CD14-positive monocyte (primary cell): ENCODE measurements at regions not wholly inside any gene's neighbourhood (a gene's known extent, or its start where the extent isn't known, plus 50 kb on each side); places are given as distances from the start of the nearest gene placed in this dataset.
A peak's percentile ranks its signal among the peaks of the same experiment; 100 is the strongest.

ENCODE experiments used
- DNase-seq, 3 donors: peaks; one replicate each; pipeline ENCODE4 v3.0.0-alpha.2; 2011 to 2022
- H2AFZ ChIP-seq: 2 replicates; pipeline ENCODE4 v1.6.0; 2012; ENCODE audit warnings: mild to moderate bottlenecking, low read depth, low read length, inconsistent platforms; ENCODE audit not compliant: insufficient read depth, poor library complexity, severe bottlenecking
- H3K27ac ChIP-seq, 2 donors: 1 replicate in 1 of 2; 2 replicates in 1 of 2; pipeline ENCODE4 v1.5.1; 2012 to 2013; ENCODE audit warnings: low read length in 2 of 2, control low read depth in 1 of 2, inconsistent platforms in 1 of 2, low read depth in 1 of 2, mild to moderate bottlenecking in 1 of 2
- H3K27me3 ChIP-seq, 2 donors: one replicate each; pipeline versions ENCODE4 v1.6.0 to v1.6.1; 2011 to 2013; ENCODE audit warnings: low read length in 2 of 2; ENCODE audit not compliant: control insufficient read depth in 2 of 2, insufficient read depth in 2 of 2
- H3K36me3 ChIP-seq, 2 donors: replicated peaks in 1 of 2; 1 replicate in 1 of 2; 2 replicates in 1 of 2; pipeline versions ENCODE4 v1.5.1 to v1.6.1; 2012 to 2013; ENCODE audit warnings: low read length in 2 of 2, control low read depth in 1 of 2, inconsistent platforms in 1 of 2, mild to moderate bottlenecking in 1 of 2; ENCODE audit not compliant: insufficient read depth in 2 of 2, control insufficient read depth in 1 of 2
- H3K4me1 ChIP-seq, 2 donors: 1 replicate in 1 of 2; 2 replicates in 1 of 2; pipeline versions ENCODE4 v1.5.1 to v1.6.1; 2012 to 2013; ENCODE audit warnings: low read length in 2 of 2, control low read depth in 1 of 2, inconsistent platforms in 1 of 2, mild to moderate bottlenecking in 1 of 2, moderate library complexity in 1 of 2; ENCODE audit not compliant: insufficient read depth in 2 of 2, control insufficient read depth in 1 of 2
- H3K4me2 ChIP-seq: replicated peaks from 2 replicates; pipeline ENCODE3; 2012; ENCODE audit warnings: low read length, moderate library complexity, mild to moderate bottlenecking; ENCODE audit not compliant: poor library complexity, severe bottlenecking; ENCODE audit errors: extremely low read depth
- H3K4me3 ChIP-seq, 3 experiments: fragments of 200-600 bp in 1 of 3; sonication (generic) in 1 of 3; replicated peaks in 1 of 3; 1 replicate in 2 of 3; 2 replicates in 1 of 3; pipeline ENCODE4 v1.5.1; 2011 to 2013; ENCODE audit warnings: low read length in 3 of 3, mild to moderate bottlenecking in 3 of 3, control low read depth in 2 of 3, low read depth in 2 of 3, inconsistent platforms in 1 of 3, moderate library complexity in 1 of 3
- H3K79me2 ChIP-seq: 2 replicates; pipeline ENCODE4 v1.6.0; 2012; ENCODE audit warnings: mild to moderate bottlenecking, control low read depth, inconsistent platforms, low read length, moderate library complexity; ENCODE audit not compliant: insufficient read depth
- H3K9ac ChIP-seq: 2 replicates; pipeline ENCODE4 v1.6.0; 2017; ENCODE audit warnings: low read length, mild to moderate bottlenecking; ENCODE audit not compliant: insufficient read depth, poor library complexity, severe bottlenecking
- H3K9me3 ChIP-seq, 2 donors: replicated peaks in 1 of 2; 1 replicate in 1 of 2; 2 replicates in 1 of 2; pipeline versions ENCODE4 v1.5.1 to v1.6.1; 2012 to 2013; ENCODE audit warnings: low read length in 2 of 2, control low read depth in 1 of 2; ENCODE audit not compliant: control insufficient read depth in 1 of 2, insufficient read depth in 1 of 2
- H4K20me1 ChIP-seq: 2 replicates; pipeline ENCODE4 v1.6.0; 2012; ENCODE audit warnings: mild to moderate bottlenecking, low read length, control low read depth, moderate library complexity; ENCODE audit not compliant: insufficient read depth
- H3K27ac Mint-ChIP-seq, 7 donors: one replicate each; pipeline ENCODE4 v1.8.0; 2020; ENCODE audit warnings: mild to moderate bottlenecking in 7 of 7, mixed read lengths in 7 of 7, moderate library complexity in 6 of 7, inconsistent platforms in 2 of 7
- H3K27me3 Mint-ChIP-seq, 3 donors: one replicate each; pipeline ENCODE4 v1.8.0; 2021 to 2022; ENCODE audit warnings: low read depth in 3 of 3, mild to moderate bottlenecking in 3 of 3, mixed read lengths in 3 of 3, moderate library complexity in 3 of 3, inconsistent platforms in 1 of 3
- H3K36me3 Mint-ChIP-seq, 2 donors: one replicate each; pipeline ENCODE4 v1.8.0; 2020; ENCODE audit warnings: mixed read lengths in 2 of 2, inconsistent platforms in 1 of 2, mild to moderate bottlenecking in 1 of 2
- H3K4me1 Mint-ChIP-seq: one replicate; pipeline ENCODE4 v1.8.0; 2020; ENCODE audit warnings: mild to moderate bottlenecking, mixed read lengths
- H3K4me3 Mint-ChIP-seq, 2 donors: one replicate each; pipeline ENCODE4 v1.8.0; 2020; ENCODE audit warnings: mild to moderate bottlenecking in 2 of 2, mixed read lengths in 2 of 2, moderate library complexity in 1 of 2
- H3K9me3 Mint-ChIP-seq, 7 donors: one replicate each; pipeline ENCODE4 v1.8.0; 2020 to 2022; ENCODE audit warnings: mixed read lengths in 7 of 7, mild to moderate bottlenecking in 6 of 7, moderate library complexity in 6 of 7, inconsistent platforms in 2 of 7
- CTCF ChIP-seq: fragments of 200-600 bp; IDR thresholded peaks from one replicate; pipeline ENCODE4 v1.8.0; 2022; ENCODE audit warnings: antibody characterized with exemption, mild to moderate bottlenecking
- WGBS: methylation state at CpG from one replicate; pipeline ENCODE4 v1.1.5; 2013; ENCODE audit warnings: missing lambda C conversion rate; ENCODE audit not compliant: insufficient coverage; 5-methylcytosine and 5-hydroxymethylcytosine counted together
- intact Hi-C, 2 donors: fragments of 100-400 bp; cut with micrococcal nuclease; formaldehyde crosslinking; loops; one replicate each; pipeline versions ENCODE4 v1.15.0 to v1.15.1; 2023

GRCh38 chr2:14551069-14551468 lies 81.4 kb upstream of the LRATD1 start:
- Mint-ChIP-seq H3K4me3 (no peak overlapping the region), H3K4me1 (no peaks in the 10 kb centered on the region), H3K36me3 (no peaks in the 10 kb centered on the region), H3K27ac (peak overlapping the region in 1 of 7 donors; percentile 26), H3K27me3 (no peaks in the 10 kb centered on the region), H3K9me3 (peaks cover 0 to 5% (median 0%) of the 10 kb centered on the region in 7 donors)
- Histone ChIP-seq H3K27me3 (no peaks in the 10 kb centered on the region), H3K4me3 (no peak overlapping the region), H3K4me2 (no peak overlapping the region), H4K20me1 (no peaks in the 10 kb centered on the region), H3K9me3 (no peaks in the 10 kb centered on the region), H3K9ac (no peak overlapping the region), H3K36me3 (no peaks in the 10 kb centered on the region), H3K79me2 (no peaks in the 10 kb centered on the region), H3K4me1 (no peaks in the 10 kb centered on the region), H3K27ac (no peak overlapping the region), H2AFZ (no peak overlapping the region)
- no peak for DNase-seq
- intact Hi-C loops: no loop called here
- no peak for TF ChIP-seq CTCF
- WGBS: 83% methylated on average over 1 of the region's 3 CpGs

- H3K27ac Mint-ChIP-seq: no peak overlapping the region
- peaks cover 0 to 5% (median 0%) of the 10 kb centered on the region in 7 donors for H3K9me3 Mint-ChIP-seq
- Histone ChIP-seq H3K36me3 (no peaks in the 10 kb centered on the region), H2AFZ (no peak overlapping the region), H3K79me2 (no peaks in the 10 kb centered on the region), H3K9ac (no peak overlapping the region), H3K4me3 (no peak overlapping the region), H3K27me3 (no peaks in the 10 kb centered on the region), H3K4me2 (no peak overlapping the region), H3K27ac (no peak overlapping the region), H4K20me1 (no peaks in the 10 kb centered on the region), H3K9me3 (no peaks in the 10 kb centered on the region), H3K4me1 (no peaks in the 10 kb centered on the region)
- intact Hi-C loops: no loop called here
- DNase-seq: no peak
- TF ChIP-seq CTCF: no peak
- no peaks in the 10 kb centered on the region for H3K27me3 Mint-ChIP-seq
- H3K4me3 Mint-ChIP-seq: no peak overlapping the region
- H3K4me1 Mint-ChIP-seq: no peaks in the 10 kb centered on the region
- H3K36me3 Mint-ChIP-seq: no peaks in the 10 kb centered on the region
- no CpG with 5 or more reads among the region's 1 CpG for WGBS
These were observed 80.2 kb upstream of the LRATD1 start for GRCh38 chr2:14552286-14552685.
